GM19467 (cell line): ENCODE measurements at regions not wholly inside any gene's neighbourhood (a gene's known extent, or its start where the extent isn't known, plus 50 kb on each side); places are given as distances from the start of the nearest gene placed in this dataset.

Experiments
- ATAC-seq: cut with Tn5 transposase; IDR thresholded peaks from one replicate; pipeline ENCODE4 v1.9.1; 2021; ENCODE audit warnings: mild to moderate bottlenecking, moderate library complexity; ENCODE audit not compliant: unreplicated experiment

- no peak for ATAC-seq
Observed at GRCh38 chr6:15780437-15780836, 117.6 kb upstream of the DTNBP1 start.

GRCh38 chr6:15779726-15780125 lies 116.9 kb upstream of the DTNBP1 start:
- ATAC-seq, result no peak

- no peak for ATAC-seq
Observed at GRCh38 chr6:15776458-15776980, 113.7 kb upstream of the DTNBP1 start.

- ATAC-seq, result no peak
Observed at GRCh38 chr6:15775741-15776140, 112.9 kb upstream of the DTNBP1 start.

- no peak for ATAC-seq
Observed at GRCh38 chr6:15775076-15775634, 112.3 kb upstream of the DTNBP1 start.

- ATAC-seq, result no peak
Observed at GRCh38 chr6:15773806-15774410, 111.1 kb upstream of the DTNBP1 start.

GRCh38 chr6:15770347-15771143 lies 107.7 kb upstream of the DTNBP1 start:
- ATAC-seq, result no peak

- no peak for ATAC-seq
Observed at GRCh38 chr6:15769511-15770018, 106.7 kb upstream of the DTNBP1 start.

GRCh38 chr6:15768999-15769398 lies 106.2 kb upstream of the DTNBP1 start:
- no peak for ATAC-seq

- ATAC-seq, result no peak
Observed at GRCh38 chr6:15763837-15764236, 101.0 kb upstream of the DTNBP1 start.

GRCh38 chr6:15763364-15763763 lies 100.5 kb upstream of the DTNBP1 start:
- no peak for ATAC-seq

- ATAC-seq, result no peak
Observed at GRCh38 chr6:15761045-15761502, 98.2 kb upstream of the DTNBP1 start.

GRCh38 chr6:15758631-15759215 lies 95.9 kb upstream of the DTNBP1 start:
- no peak for ATAC-seq

- no peak for ATAC-seq
Observed at GRCh38 chr6:15755526-15755925, 92.7 kb upstream of the DTNBP1 start.

GRCh38 chr6:15754706-15755079 lies 91.9 kb upstream of the DTNBP1 start:
- ATAC-seq, result no peak

- ATAC-seq, result no peak
Observed at GRCh38 chr6:15754035-15754705, 91.3 kb upstream of the DTNBP1 start.

GRCh38 chr6:15752820-15753219 lies 90.0 kb upstream of the DTNBP1 start:
- ATAC-seq, result no peak

- no peak for ATAC-seq
Observed at GRCh38 chr6:15751721-15752350, 89.0 kb upstream of the DTNBP1 start.

GRCh38 chr6:15748341-15748740 lies 85.5 kb upstream of the DTNBP1 start:
- ATAC-seq, result no peak

- ATAC-seq, result no peak
Observed at GRCh38 chr6:15747354-15747883, 84.6 kb upstream of the DTNBP1 start.
